ENCODE measurements at regions not wholly inside any gene's neighbourhood (a gene's known extent, or its start where the extent isn't known, plus 50 kb on each side); places are given as distances from the start of the nearest gene placed in this dataset.

DNA sequence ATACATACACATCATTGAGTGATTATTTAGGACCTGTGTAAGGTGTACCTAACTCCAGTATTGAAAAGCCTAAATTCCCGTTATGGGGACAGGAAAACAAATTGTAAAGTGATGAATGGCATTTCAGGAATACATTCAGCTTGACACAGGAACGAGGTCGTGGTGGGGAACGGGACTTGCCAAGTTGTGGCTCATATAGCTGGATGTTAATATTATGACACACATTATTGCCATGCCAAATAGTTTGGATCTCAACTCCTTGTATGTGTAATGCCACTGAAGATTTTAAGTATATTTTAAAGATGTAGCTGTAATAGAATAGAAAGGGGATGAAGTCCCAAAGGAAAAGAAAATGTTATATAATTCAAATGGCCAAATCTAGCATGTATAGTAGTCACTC lies 227.2 kb upstream of the GOLIM4 start:
- TF ChIP-seq, protein P1, sequence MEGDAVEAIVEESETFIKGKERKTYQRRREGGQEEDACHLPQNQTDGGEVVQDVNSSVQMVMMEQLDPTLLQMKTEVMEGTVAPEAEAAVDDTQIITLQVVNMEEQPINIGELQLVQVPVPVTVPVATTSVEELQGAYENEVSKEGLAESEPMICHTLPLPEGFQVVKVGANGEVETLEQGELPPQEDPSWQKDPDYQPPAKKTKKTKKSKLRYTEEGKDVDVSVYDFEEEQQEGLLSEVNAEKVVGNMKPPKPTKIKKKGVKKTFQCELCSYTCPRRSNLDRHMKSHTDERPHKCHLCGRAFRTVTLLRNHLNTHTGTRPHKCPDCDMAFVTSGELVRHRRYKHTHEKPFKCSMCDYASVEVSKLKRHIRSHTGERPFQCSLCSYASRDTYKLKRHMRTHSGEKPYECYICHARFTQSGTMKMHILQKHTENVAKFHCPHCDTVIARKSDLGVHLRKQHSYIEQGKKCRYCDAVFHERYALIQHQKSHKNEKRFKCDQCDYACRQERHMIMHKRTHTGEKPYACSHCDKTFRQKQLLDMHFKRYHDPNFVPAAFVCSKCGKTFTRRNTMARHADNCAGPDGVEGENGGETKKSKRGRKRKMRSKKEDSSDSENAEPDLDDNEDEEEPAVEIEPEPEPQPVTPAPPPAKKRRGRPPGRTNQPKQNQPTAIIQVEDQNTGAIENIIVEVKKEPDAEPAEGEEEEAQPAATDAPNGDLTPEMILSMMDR (IDR thresholded peaks at IDR 0.05), result no peak
- no peak for TF ChIP-seq POLR2A (IDR thresholded peaks at IDR 0.05)

Measured in suprapubic skin (tissue), 3 donors.